Gastrocnemius medialis (tissue), 4 donors: ENCODE measurements at regions not wholly inside any gene's neighbourhood (a gene's known extent, or its start where the extent isn't known, plus 50 kb on each side); places are given as distances from the start of the nearest gene placed in this dataset.

Source experiments
- CTCF ChIP-seq, 5 experiments: fragments of 450-650 bp in 3 of 5; fragments of 200-600 bp in 2 of 5; sonication (generic) in 2 of 5; IDR thresholded peaks in 4 of 5; conservative IDR thresholded peaks in 1 of 5; 1 replicate in 4 of 5; 2 replicates in 1 of 5; pipeline ENCODE4 v1.5.1; 2016 to 2019; ENCODE audit warnings: antibody characterized with exemption in 5 of 5, mild to moderate bottlenecking in 3 of 5, moderate library complexity in 3 of 5
- POLR2A ChIP-seq, 2 donors: fragments of 450-650 bp; IDR thresholded peaks; one replicate each; pipeline ENCODE4 v1.6.1; 2017; ENCODE audit warnings: antibody characterized with exemption in 2 of 2, mild to moderate bottlenecking in 2 of 2, moderate library complexity in 2 of 2

DNA sequence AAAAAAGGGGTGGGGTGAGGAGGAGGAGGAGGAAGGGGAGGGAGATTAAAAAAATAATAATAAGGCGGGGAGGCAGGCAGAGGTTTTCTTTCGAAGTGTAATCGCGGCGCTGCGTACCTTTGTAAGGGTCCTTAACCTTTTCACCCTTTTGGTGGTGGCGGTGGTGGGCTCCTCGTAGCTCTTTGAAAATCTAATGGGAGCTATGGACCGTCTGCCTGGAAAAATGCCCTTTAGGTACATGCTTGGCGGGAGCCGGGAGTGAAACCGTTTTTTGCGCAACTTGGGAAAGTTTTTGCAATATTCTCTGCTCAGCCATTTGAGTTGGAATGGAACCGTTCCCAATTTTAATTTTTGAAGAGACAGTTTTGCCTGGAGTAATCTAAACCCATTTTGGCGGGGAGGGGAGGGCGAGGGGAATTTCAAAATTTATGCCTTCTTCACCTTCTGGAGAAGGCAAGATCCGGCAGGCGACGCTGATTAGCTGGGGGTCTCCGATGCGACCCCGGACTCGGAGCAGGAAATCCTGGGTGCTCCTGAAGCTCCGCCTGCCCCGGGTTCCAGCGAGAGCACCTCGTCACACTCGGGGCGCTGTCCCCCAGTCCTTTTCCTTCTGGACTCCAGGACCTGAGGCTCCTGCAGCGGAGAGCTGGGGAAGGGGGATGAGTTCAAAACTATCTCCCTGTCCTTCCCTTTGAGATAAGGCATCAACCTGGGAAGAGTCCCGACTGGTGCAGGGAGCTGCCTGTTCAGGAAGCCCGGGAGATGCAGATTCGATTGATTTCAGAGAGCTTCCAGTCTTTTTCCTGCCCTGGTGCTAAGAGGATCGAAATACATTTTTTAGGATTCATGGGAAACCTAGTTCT lies 74.6 kb upstream of the TBX5 start:
- TF ChIP-seq CTCF (IDR thresholded peaks at IDR 0.05 in 4 of 5, conservative IDR thresholded peaks at IDR 0.05 in 1 of 5) (no peak), POLR2A (IDR thresholded peaks at IDR 0.05) (no peak)
